Activated T-helper 1 cell treated with anti-CD3 and anti-CD28 coated beads, Interleukin-12 subunit alpha, Interleukin-12 subunit beta, Interleukin-2, Interleukin-4 antibody, amounts not matched to agents 30 ng/mL and 10 ng/mL and 1 ng/mL, durations not matched to agents 14 hours and 24 hours and 36 hours (primary cell): ENCODE measurements at regions not wholly inside any gene's neighbourhood (a gene's known extent, or its start where the extent isn't known, plus 50 kb on each side); places are given as distances from the start of the nearest gene placed in this dataset.

ENCODE experiments used
- DNase-seq: peaks from one replicate; pipeline ENCODE4 v3.0.0; 2021; ENCODE audit warnings: low spot score
- H3K27ac Mint-ChIP-seq: one replicate; pipeline ENCODE4 v1.8.0; 2021; ENCODE audit warnings: mild to moderate bottlenecking, mixed read lengths
- H3K27me3 Mint-ChIP-seq: one replicate; pipeline ENCODE4 v1.8.0; 2022; ENCODE audit warnings: mild to moderate bottlenecking, moderate library complexity, mixed read lengths; ENCODE audit not compliant: insufficient read depth
- H3K36me3 Mint-ChIP-seq: one replicate; pipeline ENCODE4 v1.8.0; 2021; ENCODE audit warnings: low read depth, mixed read lengths
- H3K4me1 Mint-ChIP-seq: one replicate; pipeline ENCODE4 v1.8.0; 2021; ENCODE audit warnings: low read depth, mixed read lengths
- H3K4me3 Mint-ChIP-seq: one replicate; pipeline ENCODE4 v1.8.0; 2021; ENCODE audit warnings: mild to moderate bottlenecking, moderate library complexity, mixed read lengths
- H3K9me3 Mint-ChIP-seq: one replicate; pipeline ENCODE4 v1.8.0; 2021; ENCODE audit warnings: mixed read lengths
- intact Hi-C: fragments of 100-400 bp; cut with micrococcal nuclease; formaldehyde crosslinking; loops from one replicate; pipeline ENCODE4 v1.15.1; 2024

DNA sequence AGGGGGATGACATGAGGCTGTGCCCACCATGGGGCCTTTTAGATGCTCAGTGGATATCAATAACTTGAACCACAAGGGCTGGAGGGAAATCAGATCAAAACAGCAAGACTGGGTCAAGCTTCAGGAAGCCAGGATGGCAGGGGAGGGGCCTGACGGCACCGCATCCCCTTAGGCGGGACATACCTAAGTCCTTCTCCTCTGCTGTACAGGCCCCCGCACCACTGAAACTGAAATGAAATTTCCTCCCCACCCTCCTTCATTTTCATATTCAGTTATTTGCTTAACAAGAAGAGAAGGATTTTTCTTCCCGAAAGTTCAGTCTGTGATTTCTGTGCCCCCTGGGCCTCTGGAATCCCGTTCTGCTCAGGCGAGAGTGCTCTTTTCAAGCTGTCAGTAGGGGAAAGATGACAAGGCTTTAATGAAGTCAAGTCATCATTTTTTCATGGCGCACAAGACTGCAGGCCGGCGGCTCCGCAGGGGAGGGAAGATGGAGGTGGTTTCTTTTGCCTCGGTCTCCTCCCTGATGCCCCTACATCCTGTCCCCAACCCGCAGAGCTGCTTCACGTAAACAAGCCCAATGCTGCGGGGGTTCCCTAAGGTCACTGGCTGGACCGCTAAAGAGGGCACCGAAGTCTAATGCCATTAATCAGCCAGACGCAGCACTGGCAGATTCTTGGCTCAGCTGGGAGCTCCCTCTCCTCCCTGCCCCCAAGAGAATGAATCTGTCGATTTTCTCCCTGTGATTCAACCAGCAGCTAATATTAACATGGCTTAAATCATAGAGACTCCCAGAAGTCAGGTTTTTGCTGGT, 264.8 kb downstream of the C1orf94 start:
- Mint-ChIP-seq H3K4me1 (no peaks in the 10 kb centered on the region), H3K4me3 (no peak overlapping the region), H3K36me3 (no peaks in the 10 kb centered on the region), H3K9me3 (no peaks in the 10 kb centered on the region), H3K27ac (no peak overlapping the region), H3K27me3 (peaks cover 6% of the 10 kb centered on the region)
- intact Hi-C loops, result no loop called here
- no peak for DNase-seq

DNA sequence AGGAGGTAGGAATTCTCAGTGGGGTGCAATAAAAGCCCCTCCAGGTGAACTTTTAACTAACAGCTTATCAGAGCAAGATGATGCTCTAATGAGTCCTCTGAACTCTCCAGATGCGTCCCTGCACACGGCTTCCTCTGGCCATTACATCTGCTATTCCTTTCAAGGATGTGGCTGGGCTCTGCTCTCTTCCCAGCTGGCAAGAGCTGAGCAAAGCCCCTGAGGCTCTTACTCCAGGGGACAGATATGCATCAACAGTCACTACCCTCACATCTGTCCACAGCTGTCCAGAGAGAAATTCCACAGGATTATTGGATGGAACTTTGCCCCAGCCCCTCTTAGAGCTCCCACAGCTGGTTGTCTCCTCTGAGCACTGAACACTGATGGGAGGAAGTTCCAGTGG, 267.8 kb downstream of the C1orf94 start:
- Mint-ChIP-seq H3K27ac (no peak overlapping the region), H3K9me3 (no peaks in the 10 kb centered on the region), H3K36me3 (no peaks in the 10 kb centered on the region), H3K4me3 (no peak overlapping the region), H3K27me3 (peaks cover 3% of the 10 kb centered on the region), H3K4me1 (no peaks in the 10 kb centered on the region)
- intact Hi-C loops, result no loop called here
- no peak for DNase-seq

DNA sequence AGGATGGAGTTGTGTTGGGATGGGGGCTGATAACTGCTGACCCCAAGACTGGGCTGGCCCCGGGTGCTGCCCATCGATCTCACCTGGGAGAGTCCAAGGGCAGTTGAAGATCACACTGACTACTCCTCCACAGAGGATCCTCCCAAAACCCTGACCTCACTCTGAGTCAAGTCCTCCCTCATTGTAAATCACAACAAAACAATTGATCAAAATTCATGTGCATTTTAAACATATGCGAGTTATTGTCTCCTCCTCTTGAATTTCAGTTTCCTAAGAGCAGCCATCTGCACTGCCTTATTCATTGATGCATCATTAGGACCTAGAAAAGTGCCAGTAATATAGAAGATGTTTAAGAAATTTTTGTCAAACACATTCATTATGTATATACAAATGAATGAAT, 273.6 kb downstream of the C1orf94 start:
- DNase-seq, result no peak
- Mint-ChIP-seq H3K4me1 (no peaks in the 10 kb centered on the region), H3K4me3 (no peak overlapping the region), H3K36me3 (no peaks in the 10 kb centered on the region), H3K27ac (no peak overlapping the region), H3K27me3 (no peaks in the 10 kb centered on the region), H3K9me3 (no peaks in the 10 kb centered on the region)
- intact Hi-C loops, result no loop called here

DNA sequence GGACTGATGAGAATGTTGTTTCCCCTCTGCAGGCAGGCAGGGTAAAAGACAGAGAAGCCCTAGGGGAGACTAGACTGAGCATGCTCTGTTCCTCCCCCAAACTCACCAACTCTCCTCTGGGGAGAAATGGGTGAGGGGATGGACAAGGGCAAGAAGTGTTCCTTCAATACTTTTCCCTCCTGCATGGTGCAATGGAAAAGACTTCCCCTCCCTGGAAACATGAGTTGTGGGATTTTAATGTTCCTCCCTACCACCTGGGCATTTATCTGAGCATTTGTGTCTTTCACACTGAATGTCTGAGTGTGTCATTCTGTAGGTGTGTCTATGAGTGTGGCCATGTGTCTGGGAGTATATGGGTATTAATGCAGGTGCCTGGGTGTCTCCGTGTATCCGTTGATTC, 275.7 kb downstream of the C1orf94 start:
- H3K27me3 Mint-ChIP-seq, result no peaks in the 10 kb centered on the region
- no peaks in the 10 kb centered on the region for H3K4me1 Mint-ChIP-seq
- H3K4me3 Mint-ChIP-seq, result no peak overlapping the region
- no peaks in the 10 kb centered on the region for H3K36me3 Mint-ChIP-seq
- H3K27ac Mint-ChIP-seq, result no peak overlapping the region
- intact Hi-C loops, result no loop called here
- DNase-seq, result no peak
- H3K9me3 Mint-ChIP-seq, result no peaks in the 10 kb centered on the region

GRCh38 chr1:34455121-34455520, 278.4 kb downstream of the C1orf94 start:
- Mint-ChIP-seq H3K27me3 (no peaks in the 10 kb centered on the region), H3K4me1 (no peaks in the 10 kb centered on the region), H3K9me3 (no peaks in the 10 kb centered on the region), H3K36me3 (no peaks in the 10 kb centered on the region), H3K27ac (no peak overlapping the region), H3K4me3 (no peak overlapping the region)
- intact Hi-C loops, result no loop called here
- no peak for DNase-seq

DNA sequence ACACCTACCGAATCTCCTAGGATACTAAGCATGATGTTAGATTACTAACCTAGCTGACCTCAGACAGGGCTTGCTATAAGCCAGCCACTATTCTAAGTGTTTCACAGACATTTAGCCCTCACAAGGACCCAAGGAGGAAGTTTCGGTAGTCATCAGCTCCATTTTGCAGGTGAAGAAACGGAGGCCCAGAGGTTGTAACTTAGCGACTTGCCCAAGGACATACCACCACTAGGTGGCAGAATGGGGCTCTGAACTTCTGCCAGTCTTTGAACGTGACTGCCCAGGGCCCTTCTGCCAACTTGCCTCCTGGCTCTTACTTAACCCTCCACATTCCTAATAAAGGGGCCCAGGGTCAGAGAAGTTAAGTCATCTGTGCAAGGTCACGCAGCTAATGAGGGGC, 283.5 kb downstream of the C1orf94 start:
- Mint-ChIP-seq H3K27ac (no peak overlapping the region), H3K4me1 (no peaks in the 10 kb centered on the region), H3K36me3 (no peaks in the 10 kb centered on the region), H3K9me3 (no peaks in the 10 kb centered on the region), H3K4me3 (no peak overlapping the region), H3K27me3 (no peaks in the 10 kb centered on the region)
- intact Hi-C loops, result loop anchor here (1.0 kb wide), 1 partner anchor 138 kb away; no protein-coding TSS in a partner anchor
- peak; percentile 2 for DNase-seq

GRCh38 chr1:34470401-34470800, 284.4 kb upstream of the GJB5 start:
- H3K27ac Mint-ChIP-seq, result no peak overlapping the region
- H3K4me3 Mint-ChIP-seq, result no peak overlapping the region

GRCh38 chr1:34474566-34474965, 280.3 kb upstream of the GJB5 start:
- no peaks in the 10 kb centered on the region for H3K9me3 Mint-ChIP-seq

More at GRCh38 chr1:34470401-34470800, 284.4 kb upstream of the GJB5 start:
- intact Hi-C loops, result no loop called here
- H3K36me3 Mint-ChIP-seq, result no peaks in the 10 kb centered on the region
- DNase-seq, result no peak
- no peaks in the 10 kb centered on the region for H3K4me1 Mint-ChIP-seq
- H3K9me3 Mint-ChIP-seq, result no peaks in the 10 kb centered on the region
- H3K27me3 Mint-ChIP-seq, result peaks cover 5% of the 10 kb centered on the region

DNA sequence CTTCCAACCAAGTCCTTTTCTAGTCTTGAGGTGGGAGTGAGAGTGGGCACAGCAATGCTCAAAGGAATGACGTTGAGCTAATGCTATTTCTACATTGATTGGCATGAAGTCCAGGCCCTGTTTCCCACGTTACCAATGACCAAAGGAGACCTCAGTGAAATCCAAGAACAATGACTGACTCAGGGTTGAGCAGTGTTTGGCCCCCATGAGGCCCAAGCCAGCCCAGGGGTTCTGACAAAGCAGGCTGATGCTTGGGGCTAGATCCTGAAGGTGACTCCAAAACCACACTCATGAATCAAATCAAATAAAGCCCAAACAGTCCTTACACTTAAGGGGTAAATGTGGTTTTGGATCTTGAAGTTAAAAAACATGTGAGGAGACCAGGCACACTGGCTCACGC, 278.5 kb upstream of the GJB5 start:
- no peaks in the 10 kb centered on the region for H3K4me1 Mint-ChIP-seq
- intact Hi-C loops, result no loop called here
- DNase-seq, result no peak
- H3K27ac Mint-ChIP-seq, result no peak overlapping the region
- no peak overlapping the region for H3K4me3 Mint-ChIP-seq
- H3K36me3 Mint-ChIP-seq, result no peaks in the 10 kb centered on the region
- peaks cover 9% of the 10 kb centered on the region for H3K27me3 Mint-ChIP-seq
- H3K9me3 Mint-ChIP-seq, result no peaks in the 10 kb centered on the region

More at GRCh38 chr1:34474566-34474965, 280.3 kb upstream of the GJB5 start:
- Mint-ChIP-seq H3K4me3 (no peak overlapping the region), H3K36me3 (no peaks in the 10 kb centered on the region), H3K27me3 (peaks cover 7% of the 10 kb centered on the region), H3K4me1 (no peaks in the 10 kb centered on the region), H3K27ac (no peak overlapping the region)
- intact Hi-C loops, result no loop called here
- DNase-seq, result no peak

DNA sequence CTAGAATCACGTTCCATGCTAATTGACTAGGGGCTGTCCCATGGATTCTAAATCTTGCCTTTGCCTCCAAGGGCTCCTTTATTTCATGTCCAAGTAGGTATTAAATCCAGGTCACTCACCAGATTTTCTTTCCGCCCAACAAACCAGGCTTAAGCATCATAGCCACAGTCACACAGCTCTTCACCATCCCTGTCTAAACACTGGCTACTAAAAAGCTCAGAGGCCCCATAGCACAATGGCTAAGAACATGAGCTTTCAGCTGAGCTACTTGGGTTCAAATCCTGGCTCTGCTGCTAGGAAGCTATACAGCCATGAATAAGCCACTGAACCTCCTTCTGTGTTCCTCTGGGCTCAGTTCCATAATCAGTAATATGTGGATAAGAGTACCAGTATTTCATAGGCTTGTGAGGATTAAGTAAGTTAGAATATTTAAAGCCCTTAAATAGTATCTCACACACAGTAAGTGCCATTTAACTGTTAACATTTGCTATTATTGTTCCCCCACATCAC, 277.2 kb upstream of the GJB5 start:
- Mint-ChIP-seq H3K36me3 (no peaks in the 10 kb centered on the region), H3K27ac (no peak overlapping the region), H3K4me1 (no peaks in the 10 kb centered on the region), H3K27me3 (peaks cover 8% of the 10 kb centered on the region), H3K9me3 (no peaks in the 10 kb centered on the region), H3K4me3 (no peak overlapping the region)
- intact Hi-C loops, result no loop called here
- DNase-seq, result no peak

DNA sequence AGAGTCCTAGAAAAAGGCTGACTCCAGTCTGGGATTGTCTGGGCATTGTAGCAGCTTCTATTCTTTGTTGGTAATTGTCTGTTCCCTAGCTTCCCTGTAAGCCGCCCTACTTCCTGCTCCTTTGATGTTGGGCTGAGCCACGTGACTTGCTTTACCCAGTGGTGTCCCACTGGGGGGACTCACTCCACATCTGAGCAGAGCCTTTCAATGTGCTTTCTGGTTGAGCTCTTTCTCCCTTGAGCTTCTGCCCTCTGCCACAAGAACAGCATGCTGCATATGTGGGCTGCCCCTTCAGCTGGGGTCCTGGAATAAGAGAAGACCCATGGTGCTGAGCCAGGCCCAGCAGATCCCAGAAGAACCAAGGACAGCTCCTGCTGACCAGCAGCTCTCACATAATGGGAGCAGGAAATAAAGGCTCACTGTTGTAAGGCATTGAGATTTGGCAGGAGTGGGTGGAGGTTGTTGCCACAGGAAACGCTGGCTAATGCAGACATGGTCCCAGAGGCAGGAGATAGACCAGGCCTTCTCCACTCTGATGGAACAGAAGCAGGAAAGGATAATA, 276.3 kb upstream of the GJB5 start:
- Mint-ChIP-seq H3K36me3 (no peaks in the 10 kb centered on the region), H3K4me3 (no peak overlapping the region), H3K27ac (no peak overlapping the region), H3K9me3 (no peaks in the 10 kb centered on the region), H3K27me3 (peaks cover 8% of the 10 kb centered on the region), H3K4me1 (no peaks in the 10 kb centered on the region)
- no peak for DNase-seq
- intact Hi-C loops, result no loop called here

- Mint-ChIP-seq H3K36me3 (no peaks in the 10 kb centered on the region), H3K27ac (no peak overlapping the region), H3K4me1 (no peaks in the 10 kb centered on the region), H3K9me3 (no peaks in the 10 kb centered on the region), H3K27me3 (peaks cover 8% of the 10 kb centered on the region), H3K4me3 (no peak overlapping the region)
- intact Hi-C loops, result no loop called here
- DNase-seq, result no peak
Measured at GRCh38 chr1:34479731-34480130, 275.1 kb upstream of the GJB5 start.

GRCh38 chr1:34488080-34488708, 266.7 kb upstream of the GJB5 start:
- H3K9me3 Mint-ChIP-seq, result peaks cover 18% of the 10 kb centered on the region
- intact Hi-C loops, result no loop called here
- H3K4me3 Mint-ChIP-seq, result no peak overlapping the region
- H3K27me3 Mint-ChIP-seq, result peaks cover 3% of the 10 kb centered on the region
- no peak for DNase-seq
- H3K27ac Mint-ChIP-seq, result no peak overlapping the region
- H3K4me1 Mint-ChIP-seq, result no peaks in the 10 kb centered on the region
- no peaks in the 10 kb centered on the region for H3K36me3 Mint-ChIP-seq
